IPS DF 6.9 (cell line): ENCODE measurements at regions not wholly inside any gene's neighbourhood (a gene's known extent, or its start where the extent isn't known, plus 50 kb on each side); places are given as distances from the start of the nearest gene placed in this dataset.

Experiments used
- DNase-seq: peaks from one replicate; pipeline ENCODE4 v3.0.0-alpha.2; 2013; ENCODE audit warnings: low read depth, low spot score
- H3K27ac ChIP-seq: one replicate; pipeline ENCODE4 v1.5.1; 2013; ENCODE audit warnings: low read length, control low read depth
- H3K27me3 ChIP-seq: 2 replicates; pipeline ENCODE4 v1.6.1; 2013; ENCODE audit warnings: mild to moderate bottlenecking, low read length; ENCODE audit not compliant: control insufficient read depth, insufficient read depth
- H3K36me3 ChIP-seq: 2 replicates; pipeline ENCODE4 v1.6.1; 2013; ENCODE audit warnings: low read length; ENCODE audit not compliant: control insufficient read depth, insufficient read depth
- H3K4me1 ChIP-seq: 2 replicates; pipeline ENCODE4 v1.6.1; 2013; ENCODE audit warnings: low read length; ENCODE audit not compliant: control insufficient read depth, insufficient read depth
- H3K4me3 ChIP-seq: 2 replicates; pipeline ENCODE4 v1.5.1; 2013; ENCODE audit warnings: mild to moderate bottlenecking, low read length
- H3K9me3 ChIP-seq: 2 replicates; pipeline ENCODE4 v1.6.1; 2013; ENCODE audit warnings: low read length, inconsistent platforms; ENCODE audit not compliant: control insufficient read depth, insufficient read depth
- WGBS: extraction: QIAGEN DNeasy Blood & Tissue Kit; methylation state at CpG from one replicate; pipeline ENCODE4 v1.1.7; 2013; ENCODE audit warnings: mixed read lengths, missing lambda C conversion rate; ENCODE audit not compliant: insufficient read length, insufficient coverage; 5-methylcytosine and 5-hydroxymethylcytosine counted together

GRCh38 chr18:26794230-26795101 is 71.0 kb downstream of the AQP4 start:
- H3K27ac ChIP-seq, result no peak overlapping the region
- no peaks in the 10 kb centered on the region for H3K4me1 ChIP-seq
- no peaks in the 10 kb centered on the region for H3K9me3 ChIP-seq
- DNase-seq, result no peak
- no CpG with 5 or more reads among the region's 8 CpGs for whole genome bisulfite sequencing
- H3K4me3 ChIP-seq, result no peak overlapping the region
- H3K27me3 ChIP-seq, result no peaks in the 10 kb centered on the region
- no peaks in the 10 kb centered on the region for H3K36me3 ChIP-seq

DNA sequence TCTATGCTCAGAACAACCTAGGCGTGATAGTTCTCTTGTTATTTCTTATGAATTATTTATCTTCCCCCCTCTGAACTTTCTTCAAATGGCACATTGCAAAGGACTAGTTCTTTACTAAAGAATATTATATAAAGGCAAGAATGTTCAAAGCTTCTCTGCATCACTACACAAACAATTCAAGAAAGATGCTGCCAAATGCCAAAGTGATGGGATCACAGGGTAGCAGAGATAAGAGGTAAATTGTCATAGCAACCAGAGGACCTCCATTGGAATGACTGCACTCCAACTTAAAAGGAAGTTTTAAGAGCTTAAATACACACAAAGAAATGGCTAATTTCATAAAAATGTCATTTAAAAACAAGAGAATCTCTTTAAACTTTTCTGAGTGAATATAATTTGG is 72.8 kb downstream of the AQP4 start:
- Histone ChIP-seq H3K4me1 (no peaks in the 10 kb centered on the region), H3K36me3 (no peaks in the 10 kb centered on the region), H3K4me3 (no peak overlapping the region), H3K27ac (no peak overlapping the region), H3K27me3 (no peaks in the 10 kb centered on the region), H3K9me3 (no peaks in the 10 kb centered on the region)
- no peak for DNase-seq
- WGBS, result no CpG with 5 or more reads among the region's 1 CpG

GRCh38 chr18:26791676-26792075 is 73.8 kb downstream of the AQP4 start:
- Histone ChIP-seq H3K4me3 (no peak overlapping the region), H3K4me1 (no peaks in the 10 kb centered on the region), H3K27ac (no peak overlapping the region), H3K36me3 (no peaks in the 10 kb centered on the region), H3K27me3 (no peaks in the 10 kb centered on the region), H3K9me3 (no peaks in the 10 kb centered on the region)
- no peak for DNase-seq

DNA sequence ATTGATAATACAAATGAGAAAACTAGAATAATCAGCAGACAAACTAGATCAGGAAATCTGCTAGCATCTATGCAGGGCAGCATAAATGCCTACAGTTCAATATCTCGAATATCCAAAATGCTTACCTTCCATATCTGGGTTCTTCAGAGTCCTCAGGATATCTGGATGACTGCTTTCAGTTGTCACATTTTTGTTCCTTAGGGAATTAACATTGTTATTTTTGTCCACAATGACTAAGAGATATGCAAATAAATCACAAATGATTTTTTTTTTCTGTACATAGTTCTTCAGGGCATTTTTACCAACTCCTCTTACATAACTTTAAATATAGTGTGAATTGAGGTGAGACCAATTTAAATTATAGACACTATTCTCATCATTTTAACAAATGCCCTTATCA is 80.9 kb downstream of the AQP4 start:
- Histone ChIP-seq H3K4me1 (no peaks in the 10 kb centered on the region), H3K9me3 (no peaks in the 10 kb centered on the region), H3K27me3 (no peaks in the 10 kb centered on the region), H3K36me3 (no peaks in the 10 kb centered on the region), H3K4me3 (no peak overlapping the region), H3K27ac (no peak overlapping the region)
- no CpG with 5 or more reads among the region's 1 CpG for WGBS
- DNase-seq, result no peak

DNA sequence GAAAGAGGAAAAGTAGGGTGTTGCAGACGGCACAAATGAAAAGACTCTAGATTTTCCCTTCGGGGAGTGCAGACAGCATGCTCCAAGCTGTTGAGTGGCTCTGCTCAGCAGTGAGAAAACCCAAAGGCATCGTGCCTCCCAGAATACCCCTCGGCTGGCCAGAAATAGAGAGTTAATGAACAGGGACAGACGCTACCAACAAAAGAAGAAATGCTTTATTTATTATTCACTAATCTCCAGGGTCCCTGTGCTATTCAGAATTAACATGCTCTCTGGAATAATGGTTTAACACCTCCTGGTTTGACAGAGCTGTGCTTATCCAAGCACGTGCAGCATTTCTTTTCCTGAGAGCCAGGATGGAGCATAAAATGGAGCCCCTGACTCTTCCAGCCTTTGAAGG is 82.3 kb downstream of the AQP4 start:
- Histone ChIP-seq H3K27ac (no peak overlapping the region), H3K27me3 (no peaks in the 10 kb centered on the region), H3K36me3 (no peaks in the 10 kb centered on the region), H3K9me3 (no peaks in the 10 kb centered on the region), H3K4me1 (no peaks in the 10 kb centered on the region), H3K4me3 (no peak overlapping the region)
- no CpG with 5 or more reads among the region's 6 CpGs for WGBS
- DNase-seq, result no peak

DNA sequence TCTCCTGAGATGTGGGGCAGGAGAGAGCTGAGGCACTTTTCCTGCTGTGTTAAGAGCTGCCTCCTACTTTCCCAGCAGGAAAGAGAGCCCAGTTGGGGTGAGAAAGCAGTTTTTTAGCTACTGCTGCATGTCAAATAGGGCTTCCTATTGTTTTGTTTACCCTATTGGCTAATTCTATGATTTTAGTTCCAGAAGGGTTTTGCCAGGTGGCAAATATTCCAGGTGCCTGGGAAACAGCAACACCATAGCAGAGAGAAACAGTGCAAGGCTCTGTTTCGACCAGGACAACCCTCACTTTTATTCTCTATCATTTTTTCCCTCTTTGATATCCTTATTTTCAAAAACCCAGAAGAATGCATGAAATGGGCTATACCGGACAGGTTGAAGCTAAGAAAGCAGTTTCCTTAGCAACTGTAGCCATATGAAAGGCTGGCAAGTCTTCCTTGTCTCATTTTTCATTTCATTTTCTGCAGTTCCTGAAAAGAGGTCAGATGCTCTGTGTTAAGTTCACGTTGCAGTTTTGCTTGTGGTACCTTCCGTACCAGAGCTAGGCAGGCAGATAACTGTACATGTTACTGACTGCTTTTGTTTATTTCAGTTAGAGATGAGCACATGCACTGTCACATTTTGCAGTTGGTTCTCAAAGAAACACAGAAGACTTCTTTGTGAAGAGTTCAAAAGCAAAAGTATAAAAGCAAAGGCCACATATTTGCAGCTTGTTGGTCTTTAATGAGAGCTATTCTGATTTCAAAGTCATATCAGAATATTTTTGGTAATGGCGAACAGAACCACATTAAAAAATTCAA is 84.8 kb downstream of the AQP4 start:
- DNase-seq, result no peak
- Histone ChIP-seq H3K27me3 (no peaks in the 10 kb centered on the region), H3K9me3 (no peaks in the 10 kb centered on the region), H3K4me3 (no peak overlapping the region), H3K4me1 (peaks cover 4% of the 10 kb centered on the region; the same call in 1 of the 2 replicates), H3K27ac (no peak overlapping the region), H3K36me3 (no peaks in the 10 kb centered on the region)
- no CpG with 5 or more reads among the region's 5 CpGs for WGBS

DNA sequence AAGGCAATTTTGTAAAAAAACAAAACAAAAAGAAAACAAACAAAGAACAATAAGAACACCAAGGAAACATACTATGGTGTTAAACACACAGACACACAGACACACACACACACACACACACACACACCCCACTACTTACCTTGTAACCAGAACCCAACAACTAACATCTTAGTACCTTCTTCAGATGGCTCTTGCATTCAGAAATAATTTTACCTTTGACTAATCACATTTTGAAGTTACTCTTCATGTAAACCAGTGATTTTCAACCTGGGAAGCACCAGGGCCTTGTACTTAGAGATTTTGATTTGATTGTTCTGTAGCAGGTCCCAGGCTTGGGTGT is 87.5 kb downstream of the AQP4 start:
- H3K27me3 ChIP-seq, result no peaks in the 10 kb centered on the region
- no peak for DNase-seq
- H3K4me3 ChIP-seq, result no peak overlapping the region
- H3K9me3 ChIP-seq, result no peaks in the 10 kb centered on the region
- H3K27ac ChIP-seq, result no peak overlapping the region
- H3K36me3 ChIP-seq, result no peaks in the 10 kb centered on the region
- peaks cover 4% of the 10 kb centered on the region; the same call in 1 of the 2 replicates for H3K4me1 ChIP-seq

DNA sequence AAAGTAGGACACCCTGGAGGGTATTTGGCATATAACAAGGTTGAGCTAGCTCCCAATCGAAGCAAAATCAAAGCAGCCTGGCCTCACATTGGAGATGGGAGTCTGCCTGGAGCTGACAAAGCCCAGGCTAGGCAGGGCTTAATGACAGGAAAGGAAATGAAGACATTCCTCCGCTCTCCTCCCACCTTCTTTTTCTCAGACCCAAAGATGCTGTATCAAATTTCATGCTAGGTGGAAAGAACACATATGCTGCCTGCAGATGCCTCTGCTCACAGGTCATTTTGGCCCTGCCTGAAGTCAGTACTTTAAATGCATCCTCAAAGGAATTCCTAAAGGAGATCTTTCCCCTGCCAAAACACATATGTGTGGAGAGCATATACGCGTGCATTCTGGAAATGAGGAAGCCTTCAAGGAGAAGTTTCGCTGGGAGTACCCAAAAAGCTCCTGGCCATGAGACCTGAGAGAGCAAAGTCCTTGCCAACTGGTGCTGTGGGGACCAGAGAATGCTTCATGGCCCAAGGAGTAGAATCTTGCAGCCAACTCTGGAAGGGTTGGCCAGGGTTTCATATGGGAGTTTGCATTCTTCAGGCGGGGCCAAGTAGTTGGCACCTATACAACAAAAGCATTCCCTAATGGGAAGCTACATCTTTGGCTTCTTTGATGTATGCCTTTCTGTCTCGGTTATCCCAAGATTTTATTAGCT is 88.0 kb downstream of the AQP4 start:
- Histone ChIP-seq H3K4me1 (peaks cover 4% of the 10 kb centered on the region; the same call in 1 of the 2 replicates), H3K27me3 (no peaks in the 10 kb centered on the region), H3K27ac (no peak overlapping the region), H3K9me3 (no peaks in the 10 kb centered on the region), H3K4me3 (no peak overlapping the region), H3K36me3 (no peaks in the 10 kb centered on the region)
- no CpG with 5 or more reads among the region's 7 CpGs for WGBS
- DNase-seq, result peak; percentile 29

- no CpG with 5 or more reads among the region's 2 CpGs for WGBS
Observed at GRCh38 chr18:26772691-26773090, 92.8 kb downstream of the AQP4 start.

DNA sequence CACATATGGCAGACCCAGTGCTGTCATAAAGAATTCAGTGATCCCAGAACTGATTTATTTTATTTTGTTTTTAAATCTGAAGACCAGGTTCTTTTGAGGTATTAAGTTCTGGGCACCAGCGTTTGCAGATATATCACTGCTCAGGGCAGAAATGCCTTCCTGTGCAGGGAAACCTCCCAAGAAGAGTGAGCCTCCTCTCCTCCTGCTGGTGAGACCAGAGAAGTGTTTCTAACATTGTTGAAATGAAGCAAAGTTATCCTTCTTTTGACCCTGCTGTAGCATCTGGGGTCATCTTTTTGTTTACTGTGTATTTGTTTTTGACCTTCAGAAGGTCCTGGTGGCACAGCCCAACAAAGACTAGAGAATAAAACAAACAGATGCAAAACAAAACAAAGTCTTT is 94.0 kb downstream of the AQP4 start:
- no CpG with 5 or more reads among the region's 1 CpG for WGBS
- Histone ChIP-seq H3K9me3 (no peaks in the 10 kb centered on the region), H3K27ac (no peak overlapping the region), H3K36me3 (no peaks in the 10 kb centered on the region), H3K27me3 (no peaks in the 10 kb centered on the region), H3K4me3 (no peak overlapping the region), H3K4me1 (no peaks in the 10 kb centered on the region)
- no peak for DNase-seq

More at GRCh38 chr18:26772691-26773090, 92.8 kb downstream of the AQP4 start:
- Histone ChIP-seq H3K36me3 (no peaks in the 10 kb centered on the region), H3K27me3 (no peaks in the 10 kb centered on the region), H3K9me3 (no peaks in the 10 kb centered on the region), H3K4me1 (peaks cover 4% of the 10 kb centered on the region; the same call in 1 of the 2 replicates), H3K27ac (no peak overlapping the region), H3K4me3 (no peak overlapping the region)
- DNase-seq, result no peak
